ENCODE measurements at regions not wholly inside any gene's neighbourhood (a gene's known extent, or its start where the extent isn't known, plus 50 kb on each side); places are given as distances from the start of the nearest gene placed in this dataset.

DNA sequence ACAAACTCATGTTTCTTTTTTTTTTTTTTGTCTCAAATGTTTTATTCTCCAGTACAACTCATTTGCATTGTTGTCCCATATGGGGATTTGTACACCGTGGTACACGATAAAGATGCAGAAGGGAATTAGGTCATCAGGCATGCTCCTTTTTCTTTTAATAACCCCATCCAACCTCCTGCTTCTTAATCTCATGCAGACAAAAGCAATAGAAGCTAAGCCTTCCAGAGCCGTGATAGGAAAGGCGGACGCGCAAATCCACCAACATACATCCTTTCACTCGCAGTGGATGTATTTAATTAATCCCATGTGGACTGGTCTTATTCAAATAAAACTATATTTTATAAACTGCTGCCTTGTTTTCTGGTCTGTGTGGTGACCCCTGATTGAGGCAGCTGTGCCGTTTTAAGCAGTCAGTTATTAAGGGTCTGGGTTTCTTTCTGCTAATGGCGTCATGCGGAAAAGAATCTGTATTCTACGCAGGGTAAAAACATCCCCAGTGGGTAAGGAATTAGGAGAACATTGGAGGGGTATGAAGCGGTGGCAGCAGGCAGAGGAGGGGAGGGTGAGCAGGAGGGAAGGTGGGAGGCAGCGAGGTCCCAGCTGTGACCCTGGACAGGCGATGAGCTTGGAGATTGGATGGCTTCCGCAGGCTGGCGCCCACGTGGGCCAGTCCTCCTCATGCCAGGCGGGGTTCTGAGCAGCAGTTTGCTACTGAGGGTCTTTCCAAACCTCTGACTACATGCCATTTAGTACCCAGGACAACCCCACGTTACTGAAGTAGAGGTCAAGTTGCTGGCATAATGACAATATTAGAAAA, 172.8 kb downstream of the LINC00237 start:
- no peak for DNase-seq

DNA sequence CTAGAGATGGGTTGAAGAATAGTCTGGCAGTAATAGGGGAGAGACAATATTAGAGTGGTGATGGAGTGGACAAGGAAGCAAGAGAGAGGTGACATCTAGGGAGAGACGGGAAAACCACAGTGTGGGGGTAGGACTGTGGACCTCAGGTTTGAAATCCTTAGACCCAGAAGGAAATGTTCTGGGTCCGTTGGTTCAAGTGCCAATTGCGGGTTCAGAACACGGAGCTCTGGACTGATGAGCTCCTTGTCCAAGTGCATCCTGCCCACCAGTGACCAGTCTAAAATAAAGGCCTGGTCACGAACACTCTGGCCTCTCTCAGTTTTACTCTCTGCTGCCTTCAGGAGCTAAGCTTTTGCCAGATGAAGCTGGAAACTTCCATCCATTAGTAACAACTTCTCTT, 174.0 kb downstream of the LINC00237 start:
- no peak for DNase-seq

DNA sequence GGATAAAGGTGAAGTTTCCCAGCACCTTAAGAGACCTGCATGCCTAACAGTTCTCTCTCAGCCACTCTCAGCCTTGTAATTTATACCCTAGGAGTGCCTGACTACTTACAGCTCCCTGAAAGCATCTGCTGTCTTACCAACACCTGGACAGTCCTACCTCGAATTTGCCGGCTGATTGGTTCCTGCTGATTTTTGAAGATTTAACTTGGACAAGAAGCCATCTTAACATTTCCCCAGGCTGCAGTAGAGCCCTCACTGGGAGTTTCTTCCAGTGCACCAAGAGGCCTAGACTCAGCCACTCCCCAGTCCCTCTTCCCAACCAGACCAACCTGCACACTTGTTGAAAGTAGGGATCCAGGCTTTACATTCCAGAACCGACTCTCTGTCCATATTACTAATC, 174.5 kb downstream of the LINC00237 start:
- no peak for DNase-seq

DNA sequence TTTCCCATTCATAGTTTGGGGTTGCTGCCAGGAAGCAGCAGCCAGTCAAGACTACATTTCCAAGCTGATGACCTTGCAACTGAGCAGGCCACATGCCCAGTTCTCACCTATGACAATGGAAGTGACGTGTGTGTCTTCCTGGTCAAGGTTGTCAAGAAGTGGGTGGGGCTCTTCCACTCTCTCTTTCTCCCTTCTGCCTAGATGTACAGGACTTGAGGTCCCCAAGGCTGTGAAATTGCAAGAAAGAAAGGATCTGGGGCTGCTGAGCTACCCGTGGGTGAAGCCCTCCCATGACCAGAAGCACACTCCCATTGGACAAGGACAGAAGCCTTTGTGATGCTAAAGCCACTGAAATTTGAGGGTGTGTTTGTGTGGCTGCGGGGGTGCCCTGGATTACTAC, 175.1 kb downstream of the LINC00237 start:
- DNase-seq: no peak

DNA sequence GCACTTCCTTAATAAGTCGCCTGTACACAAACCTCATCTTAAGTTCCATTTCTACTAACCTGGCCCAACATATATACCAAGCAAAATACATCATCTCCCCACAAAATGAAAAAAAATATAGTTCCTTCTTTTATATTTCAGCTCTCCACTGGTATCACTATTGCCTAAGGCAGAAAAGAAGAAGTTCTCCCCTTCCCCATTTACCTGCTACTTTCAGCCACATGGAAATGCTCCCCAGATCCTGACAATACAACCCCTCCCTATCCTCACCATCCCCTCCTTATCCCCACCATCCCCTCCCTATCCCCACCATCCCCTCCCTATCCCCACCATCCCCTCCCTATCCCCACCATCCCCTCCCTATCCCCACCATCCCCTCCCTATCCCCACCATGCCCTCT, 175.7 kb downstream of the LINC00237 start:
- DNase-seq: no peak

DNA sequence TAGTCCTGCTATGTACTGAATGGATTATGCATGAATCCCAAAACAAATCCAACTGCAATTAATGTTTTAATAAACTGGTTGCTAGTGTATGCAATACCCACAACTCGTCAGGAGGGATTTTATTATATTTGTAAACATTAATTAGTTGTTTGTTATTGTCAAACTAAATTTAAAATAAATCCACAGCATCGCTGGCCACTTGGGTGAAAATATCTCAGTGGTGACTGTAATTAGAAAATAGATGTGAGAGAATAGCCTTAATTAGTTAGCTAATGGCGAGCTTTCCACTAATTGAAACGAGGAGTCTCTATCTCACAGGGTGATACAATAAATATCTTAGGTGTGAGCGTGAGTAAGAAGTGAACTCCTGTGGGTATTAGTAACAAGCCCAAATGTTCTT, 176.8 kb downstream of the LINC00237 start:
- no peak for DNase-seq

DNA sequence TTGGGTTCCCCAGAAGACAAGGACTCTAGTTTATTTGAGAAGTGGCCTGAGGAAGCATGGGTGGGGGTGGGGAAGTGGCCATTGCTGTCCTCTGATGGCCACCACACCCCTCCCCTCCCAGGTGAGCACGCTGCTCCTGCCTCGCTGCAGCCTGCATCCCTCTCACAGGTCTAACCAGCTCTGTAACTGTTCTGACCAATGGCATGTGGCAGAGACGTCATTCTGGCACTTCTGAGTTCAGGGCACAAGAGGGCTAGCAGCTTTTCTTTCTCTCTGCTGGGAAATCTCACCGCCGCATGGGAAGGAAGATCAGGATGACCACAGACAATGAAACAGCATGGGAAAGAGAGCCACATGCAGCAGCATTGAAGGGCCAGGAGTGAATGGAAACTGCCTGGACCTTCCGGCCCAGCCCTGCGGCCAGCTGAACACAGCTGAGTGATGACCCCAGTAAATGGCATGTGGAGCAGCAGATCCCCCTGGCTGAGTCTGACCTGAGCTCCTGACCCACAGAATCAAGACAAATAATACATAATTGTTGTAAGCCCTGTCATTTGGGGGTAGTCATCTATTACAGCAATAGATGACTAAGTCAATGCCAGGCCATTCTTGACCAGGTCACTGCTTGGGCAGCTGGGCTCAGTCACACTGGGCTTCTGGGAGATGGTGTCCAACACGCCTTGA, 179.8 kb downstream of the LINC00237 start:
- DNase-seq: no peak

DNA sequence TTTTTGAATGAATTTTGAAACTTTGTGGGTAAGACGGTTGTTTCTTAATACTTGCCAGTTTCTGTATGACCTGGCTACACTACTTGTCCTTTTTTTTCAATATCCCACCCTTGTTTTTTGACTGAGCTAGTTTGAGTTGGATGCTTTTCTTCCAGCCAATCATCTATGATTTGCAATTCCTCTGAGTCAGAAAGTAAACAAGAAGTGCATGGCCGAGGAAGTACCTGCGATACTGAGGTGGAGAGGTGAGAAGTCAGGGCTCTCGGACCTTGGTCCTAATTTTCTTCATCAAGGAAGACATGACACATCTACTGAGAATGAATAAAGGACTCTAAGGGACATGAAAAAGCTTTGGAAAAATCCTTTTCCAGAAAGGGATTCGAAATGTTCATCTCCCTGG, 185.7 kb downstream of the LINC00237 start:
- no peak for DNase-seq

DNA sequence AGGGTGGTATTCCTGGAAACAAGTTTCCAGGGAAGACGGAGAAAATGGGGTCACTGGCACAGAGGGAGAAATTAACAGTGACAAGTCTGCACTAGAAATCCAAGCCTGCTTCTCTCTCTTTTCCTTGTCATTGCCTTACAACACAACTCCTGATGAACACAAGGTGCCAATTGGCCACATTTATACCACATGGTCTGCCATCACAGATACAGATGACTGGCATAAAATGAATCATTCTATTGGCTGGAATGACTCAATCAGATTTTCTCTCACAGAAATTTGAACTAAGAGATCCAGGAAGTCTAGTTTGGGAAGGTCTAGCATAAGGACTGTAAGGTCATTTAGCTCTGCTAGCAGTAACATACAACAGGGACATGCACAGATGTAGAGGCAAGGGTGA, 190.3 kb downstream of the LINC00237 start:
- no peak for DNase-seq

DNA sequence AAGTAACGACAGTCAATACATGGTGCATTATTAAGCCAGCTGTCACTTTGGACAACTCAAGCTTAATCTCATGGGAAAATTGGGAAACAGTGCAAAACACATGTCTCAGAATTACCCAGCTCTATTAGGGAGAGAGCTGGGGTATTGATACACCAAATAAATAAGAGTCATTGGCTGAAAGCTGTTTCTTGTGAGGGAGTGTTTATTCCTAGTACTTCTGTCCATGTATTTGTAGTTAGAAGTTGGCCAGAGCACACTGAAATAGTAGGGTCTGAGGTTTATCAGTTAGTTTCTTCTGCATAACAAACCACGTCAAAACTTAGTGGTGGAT, 192.0 kb upstream of the RALGAPA2 start:
- DNase-seq: no peak

DNA sequence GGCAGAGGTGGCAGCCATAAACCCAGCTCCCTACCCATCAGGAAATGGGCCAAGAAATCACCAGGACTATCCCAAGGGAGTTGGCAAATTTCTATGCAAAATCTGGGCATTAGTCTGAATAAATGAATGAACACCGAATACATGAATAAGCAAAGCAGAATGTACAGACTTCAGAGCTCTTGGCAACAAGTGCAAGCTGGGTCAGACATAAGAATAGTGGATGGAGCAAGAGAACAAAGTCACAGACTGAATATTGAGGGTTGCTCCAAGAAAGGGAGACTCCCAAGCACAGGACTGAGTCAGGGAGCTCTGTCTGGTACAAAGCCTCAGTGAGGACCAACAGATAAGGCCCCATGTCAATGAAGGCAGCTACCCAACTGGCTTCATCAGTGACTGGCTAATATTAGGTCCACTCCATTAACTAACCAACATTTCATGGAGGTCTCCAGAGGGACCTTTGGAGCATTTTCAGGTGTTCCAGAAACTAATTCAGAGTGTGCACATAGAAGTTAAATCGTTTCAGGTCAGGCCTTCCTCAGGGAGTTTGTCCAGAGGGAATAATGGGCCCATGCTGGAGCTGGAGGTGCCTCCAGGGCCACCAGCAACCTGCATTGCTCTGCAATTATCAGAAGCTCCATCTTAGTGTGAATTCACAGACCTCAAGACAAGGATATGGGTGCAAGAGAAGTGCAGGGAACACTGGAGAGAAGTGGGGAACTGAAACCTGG, 191.5 kb upstream of the RALGAPA2 start:
- DNase-seq: no peak

DNA sequence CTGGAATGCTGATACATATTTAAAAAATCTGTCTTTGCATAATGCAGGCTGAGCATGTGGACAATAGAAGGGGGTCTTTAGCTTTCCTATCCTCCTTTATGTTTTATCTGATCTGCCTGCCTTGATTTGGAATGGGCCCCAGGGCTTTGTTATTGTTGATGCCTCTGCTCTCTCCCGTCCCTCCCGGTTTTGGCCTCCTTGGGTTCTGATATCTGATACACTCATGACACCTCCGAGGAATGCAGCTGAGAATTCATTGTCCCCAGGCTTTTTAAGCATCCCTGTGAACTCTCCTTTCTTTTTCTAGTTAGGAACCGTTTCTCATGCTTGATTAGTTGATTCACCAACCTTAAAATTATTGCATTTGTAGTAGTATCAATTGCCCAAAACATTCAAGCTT, 185.5 kb upstream of the RALGAPA2 start:
- DNase-seq: no peak

DNA sequence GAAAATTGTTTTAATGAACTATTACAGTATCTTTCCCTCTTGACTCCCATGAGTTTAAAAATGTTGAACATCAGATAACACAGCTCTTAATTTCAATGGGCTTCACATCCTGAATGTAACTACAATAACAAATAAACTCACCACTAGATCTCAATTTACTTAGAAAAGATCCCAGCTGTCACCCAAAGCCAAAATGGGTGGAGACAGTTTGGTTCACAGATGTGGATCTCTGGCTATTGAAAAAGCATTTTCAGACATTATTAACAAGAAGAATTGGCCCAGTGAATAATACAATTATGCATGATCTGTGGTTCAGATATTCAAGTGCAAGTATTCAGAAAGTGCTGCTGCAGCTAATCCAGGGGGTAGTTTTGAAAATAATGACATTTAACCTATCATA, 184.7 kb upstream of the RALGAPA2 start:
- no peak for DNase-seq

DNA sequence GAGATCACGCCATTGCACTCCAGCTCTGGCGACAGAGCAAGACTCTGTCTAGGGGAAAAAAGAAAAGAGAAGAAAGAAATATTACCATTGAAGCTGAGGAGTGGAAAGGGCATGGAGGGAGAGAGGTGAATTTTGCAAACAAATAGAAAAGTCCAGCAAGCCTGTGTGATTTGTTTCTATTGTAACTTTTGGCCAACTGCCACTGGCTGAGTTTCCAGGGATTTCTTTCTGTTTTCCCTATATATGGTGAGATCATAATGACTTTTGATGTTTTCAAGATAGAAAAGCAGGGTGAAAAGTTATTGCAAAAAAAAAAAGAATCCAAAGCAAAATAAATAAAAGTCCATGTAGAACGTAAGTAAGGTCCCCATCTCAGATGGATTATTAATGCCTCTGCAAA, 184.2 kb upstream of the RALGAPA2 start:
- DNase-seq: no peak

DNA sequence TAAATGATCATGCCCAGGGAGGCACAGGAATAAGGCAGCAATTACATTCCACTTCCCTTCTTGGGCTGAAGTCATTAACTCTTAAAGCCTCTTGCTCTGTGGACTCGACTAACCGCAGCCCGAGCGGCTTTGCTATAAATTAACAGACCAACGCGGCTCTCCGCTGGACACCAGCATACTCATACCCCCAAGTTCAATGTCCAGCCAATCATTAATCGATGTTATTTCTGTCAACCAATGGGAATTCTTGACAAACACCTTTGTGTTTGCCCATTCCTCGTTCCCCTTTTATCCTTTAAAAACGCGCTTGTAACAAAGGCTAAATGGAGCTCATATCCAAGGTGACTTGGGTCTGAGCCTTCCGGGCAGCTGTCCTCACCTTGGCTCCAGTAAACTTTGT, 183.1 kb upstream of the RALGAPA2 start:
- DNase-seq: no peak

DNA sequence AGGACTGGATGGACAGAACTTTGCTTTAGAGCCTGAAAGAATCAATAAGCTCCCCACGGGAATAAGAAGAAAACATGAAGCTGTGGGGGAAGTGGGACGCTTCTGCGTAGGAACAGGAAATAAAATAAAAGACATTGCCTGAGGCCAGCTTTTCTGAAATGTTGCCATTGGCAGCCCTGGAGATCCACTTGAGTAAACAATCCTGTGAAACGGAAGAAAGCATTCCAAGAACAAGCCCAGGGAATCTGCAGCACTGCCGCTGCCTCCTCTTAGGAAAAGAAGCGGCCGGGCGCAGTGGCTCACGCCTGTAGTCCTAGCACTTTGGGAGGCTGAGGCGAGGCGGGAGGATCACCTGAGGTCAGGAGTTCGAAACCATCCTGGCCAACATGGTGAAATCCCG, 182.3 kb upstream of the RALGAPA2 start:
- DNase-seq: no peak

DNA sequence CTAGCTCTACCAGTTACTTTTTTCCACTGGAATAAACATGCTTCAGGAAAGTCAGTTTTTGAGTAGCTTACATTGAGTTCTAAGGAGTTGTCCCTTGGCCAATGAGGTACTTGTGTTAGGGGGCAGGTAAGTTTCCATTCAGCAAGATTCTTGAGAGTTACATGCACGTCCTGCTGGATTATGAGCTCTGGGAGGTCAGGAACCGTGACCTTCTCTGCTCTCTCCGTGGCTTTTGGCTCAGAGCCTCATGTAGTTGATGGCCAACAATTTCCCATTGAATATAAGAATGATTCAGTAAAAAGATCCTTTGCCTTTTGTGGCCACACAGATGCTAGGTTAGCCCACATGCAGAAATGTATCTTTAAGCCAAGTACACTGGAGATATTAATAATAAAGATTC, 181.8 kb upstream of the RALGAPA2 start:
- DNase-seq: no peak

DNA sequence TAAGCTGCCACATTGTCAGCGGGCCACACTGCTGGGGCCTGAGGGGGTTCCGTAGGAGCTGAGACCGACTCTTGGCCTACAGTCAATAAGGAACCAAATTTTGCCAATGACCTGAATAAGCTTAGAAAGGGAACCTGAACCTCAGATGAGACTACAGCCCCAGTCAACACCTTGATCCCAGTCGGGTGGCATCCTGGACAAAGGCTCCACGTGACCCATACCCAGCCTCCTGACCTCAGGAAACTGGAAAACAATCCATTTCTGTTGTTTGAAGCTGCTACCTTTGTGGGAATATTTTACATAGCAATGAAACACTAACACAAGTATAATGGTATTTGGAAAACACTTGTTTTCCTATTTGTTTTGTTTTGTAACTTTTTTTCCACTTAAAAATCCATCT, 179.9 kb upstream of the RALGAPA2 start:
- no peak for DNase-seq

DNA sequence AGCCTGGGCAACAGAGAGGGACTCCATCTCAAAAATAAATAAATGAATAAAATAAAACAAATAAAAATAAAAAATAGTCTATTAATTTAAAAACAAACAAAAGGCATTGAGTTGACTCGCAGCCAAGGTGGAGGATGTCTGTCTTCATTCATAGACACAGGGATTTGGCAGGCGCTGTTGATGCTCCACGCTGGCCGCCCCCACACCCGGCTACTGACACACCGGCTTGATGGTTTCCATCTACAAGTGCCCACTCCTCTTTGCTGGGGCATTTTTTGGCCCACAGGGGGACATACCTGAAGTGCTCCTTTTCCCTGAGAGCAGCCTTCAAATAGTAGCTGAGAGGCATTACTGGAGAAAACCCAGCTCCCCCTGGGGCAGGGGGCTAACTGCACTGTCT, 178.3 kb upstream of the RALGAPA2 start:
- no peak for DNase-seq

DNA sequence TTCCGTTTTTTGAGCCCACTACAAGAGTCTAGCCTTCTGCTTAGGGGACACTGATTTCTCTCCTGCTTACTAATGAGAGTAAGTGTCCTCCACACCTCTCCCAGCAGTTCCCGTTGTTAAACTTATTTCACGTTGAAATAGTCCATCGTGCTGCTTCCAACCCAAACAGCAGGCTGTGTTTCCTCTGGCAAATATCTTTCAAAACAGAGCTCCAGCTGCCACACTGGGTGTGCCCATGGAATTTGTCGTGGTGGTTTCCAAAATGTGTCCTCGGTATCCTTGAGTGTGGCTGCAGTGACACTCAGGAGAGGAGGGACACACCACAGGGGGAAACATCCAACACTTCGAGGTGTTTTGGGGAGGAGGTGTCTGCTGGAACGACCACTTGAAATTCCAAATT, 176.5 kb upstream of the RALGAPA2 start:
- DNase-seq: no peak

DNA sequence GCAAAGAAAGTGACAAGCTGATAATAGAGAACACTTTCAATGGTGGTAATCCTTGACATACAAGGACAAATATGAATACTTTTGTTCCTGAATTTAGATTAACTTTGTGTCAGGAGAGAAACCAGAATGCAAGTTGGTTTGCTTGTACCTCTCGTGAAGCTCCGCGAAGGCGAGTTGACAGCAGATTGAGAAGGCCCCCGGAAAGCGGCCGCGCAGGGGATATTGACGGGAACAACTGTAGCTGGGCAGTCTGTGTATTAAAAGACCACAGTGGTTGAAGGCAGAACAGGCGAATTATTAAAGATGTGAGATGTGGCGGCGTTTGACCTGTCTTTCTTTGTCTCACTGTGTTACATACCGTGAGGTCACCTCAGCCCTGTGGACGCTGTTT, 175.8 kb upstream of the RALGAPA2 start:
- DNase-seq: no peak

DNA sequence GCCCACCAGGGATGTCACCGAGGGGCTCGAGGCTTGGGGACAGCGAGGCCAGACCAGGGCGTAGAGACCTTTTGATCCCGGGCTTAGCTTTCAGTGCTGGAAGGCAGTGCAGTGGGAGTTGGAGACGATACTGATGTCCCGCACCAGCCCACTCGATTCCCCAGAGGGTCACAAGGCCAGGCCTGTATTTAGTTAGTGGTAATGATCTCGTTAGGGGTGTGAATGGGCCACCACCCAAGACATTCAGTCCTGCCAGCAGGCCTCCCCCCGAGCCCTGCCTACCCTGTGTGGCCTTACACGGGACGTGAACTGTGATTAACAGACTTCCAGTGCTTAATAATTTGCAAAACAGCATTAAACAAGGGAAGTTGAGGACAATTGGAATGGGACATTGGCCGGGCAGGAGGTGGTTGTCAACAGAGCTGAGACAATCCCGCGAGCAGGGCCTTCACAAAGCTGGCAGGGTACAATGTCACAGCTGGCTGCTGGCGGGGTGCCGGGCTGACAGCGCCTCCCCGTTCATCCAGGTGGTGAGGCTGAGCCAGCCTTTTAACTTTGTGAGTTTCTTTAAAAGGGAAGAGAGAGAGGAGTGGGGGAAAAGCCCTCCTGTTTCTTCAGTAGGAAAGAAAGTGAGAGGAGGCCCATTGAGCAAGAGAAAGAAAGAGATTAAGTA, 175.3 kb upstream of the RALGAPA2 start:
- DNase-seq: no peak

DNA sequence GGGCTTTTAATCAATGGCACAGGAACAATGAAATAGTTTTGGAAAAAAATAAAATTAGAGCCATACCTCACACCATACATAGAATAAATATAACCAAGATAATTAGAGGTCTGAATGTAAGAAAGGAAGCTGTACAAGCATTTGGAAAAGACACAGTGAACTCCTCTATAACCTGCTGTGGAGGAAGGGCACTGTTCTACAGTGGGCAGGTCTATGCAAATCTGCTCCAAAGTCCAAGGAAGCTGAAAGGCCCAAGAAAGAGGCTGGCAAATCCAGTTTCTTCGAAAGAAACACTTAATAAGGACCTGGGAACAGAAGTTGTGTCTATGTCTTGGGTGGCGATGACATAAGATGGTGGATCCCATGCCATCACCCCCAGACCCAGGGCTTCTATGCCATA, 169.4 kb upstream of the RALGAPA2 start:
- DNase-seq: no peak

DNA sequence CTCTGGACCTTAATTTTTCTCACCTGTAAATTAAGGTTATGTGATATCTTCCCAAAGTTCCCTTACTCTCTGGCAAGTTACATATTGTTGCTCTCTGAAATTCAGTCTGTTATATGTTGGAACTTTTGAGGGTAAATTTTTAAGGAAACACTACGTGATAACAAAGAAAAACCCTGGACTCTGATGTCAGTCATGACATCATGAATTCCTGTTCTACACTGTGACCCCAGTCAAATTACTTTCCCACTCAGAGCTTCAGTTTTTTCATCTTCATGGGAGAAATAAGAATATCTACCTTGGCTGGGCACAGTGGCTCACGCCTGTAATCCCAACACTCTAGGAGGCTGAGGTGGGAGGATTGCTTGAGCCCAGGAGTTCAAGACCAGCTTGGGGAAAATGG, 164.6 kb upstream of the RALGAPA2 start:
- no peak for DNase-seq

Measured in SW 1271 (cell line).